IPS DF 4.7 (cell line): ENCODE measurements at regions not wholly inside any gene's neighbourhood (a gene's known extent, or its start where the extent isn't known, plus 50 kb on each side); places are given as distances from the start of the nearest gene placed in this dataset.

Experiments
- DNase-seq: peaks from one replicate; pipeline ENCODE4 v3.0.0-alpha.2; 2013; ENCODE audit warnings: low spot score; ENCODE audit errors: extremely low read depth

DNA sequence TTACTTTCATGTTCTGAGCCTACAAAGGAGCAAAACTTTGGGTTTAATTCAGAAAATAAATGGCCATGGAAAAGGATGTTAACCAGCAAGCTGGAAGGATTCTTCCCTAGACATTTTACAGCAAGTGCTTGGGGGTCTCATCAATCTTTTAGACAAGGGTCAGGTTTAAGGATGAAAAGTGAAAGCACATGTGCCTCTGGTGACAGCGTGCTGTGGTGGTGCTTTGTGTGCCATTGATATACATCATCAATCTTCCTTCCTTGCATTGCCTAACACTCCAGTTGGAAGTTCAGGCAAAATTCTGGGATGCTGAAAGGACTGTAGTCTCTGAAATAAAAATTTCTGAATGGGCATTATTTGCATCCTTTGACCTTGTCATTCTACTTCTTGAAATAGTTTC lies 171.2 kb downstream of the KCNE4 start:
- no peak for DNase-seq

GRCh38 chr2:223225266-223225665 lies 173.3 kb downstream of the KCNE4 start:
- DNase-seq: no peak

- no peak for DNase-seq
These were observed 174.3 kb downstream of the KCNE4 start for GRCh38 chr2:223226264-223226663.

- DNase-seq: no peak
These were observed 175.3 kb downstream of the KCNE4 start for GRCh38 chr2:223227338-223227737.

- DNase-seq: no peak
These were observed 176.9 kb downstream of the KCNE4 start for GRCh38 chr2:223228871-223229270.

DNA sequence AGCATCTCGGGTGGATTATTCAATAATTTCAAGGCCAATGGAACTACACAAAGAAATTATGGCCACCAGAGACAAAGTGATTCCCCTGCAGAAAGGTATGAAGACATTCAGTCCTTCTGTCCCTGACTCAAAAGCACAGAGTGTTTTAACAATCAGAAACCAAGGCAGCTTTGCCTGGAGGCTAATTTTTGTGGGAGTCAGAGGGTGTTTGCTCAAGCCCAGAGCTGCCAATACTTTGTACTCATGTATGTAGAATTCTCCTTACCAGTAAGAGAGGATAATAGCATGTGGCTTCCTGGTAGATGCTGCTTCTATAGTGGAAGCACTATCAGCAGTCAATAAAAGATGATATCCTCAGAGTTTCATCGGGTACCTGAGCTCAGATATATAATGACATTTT lies 178.4 kb downstream of the KCNE4 start:
- no peak for DNase-seq

DNA sequence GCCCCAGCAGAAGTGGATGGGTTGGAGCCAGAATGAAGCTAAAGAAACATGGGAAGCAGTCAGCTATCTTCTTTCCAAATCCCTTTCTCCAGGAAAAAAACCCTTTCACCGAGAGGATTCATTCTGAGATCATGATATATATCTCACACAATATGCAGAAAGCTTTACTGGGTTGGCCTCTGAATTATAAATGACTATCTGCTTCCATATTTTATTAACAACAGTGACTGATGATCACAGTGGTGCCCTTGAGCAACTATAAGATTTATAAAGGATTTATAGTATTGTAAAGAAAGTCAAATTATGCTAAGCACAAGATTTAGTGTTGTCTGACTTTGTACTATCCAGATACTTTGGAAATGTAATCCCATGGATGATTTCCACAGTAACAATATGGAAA lies 180.3 kb downstream of the KCNE4 start:
- no peak for DNase-seq

DNA sequence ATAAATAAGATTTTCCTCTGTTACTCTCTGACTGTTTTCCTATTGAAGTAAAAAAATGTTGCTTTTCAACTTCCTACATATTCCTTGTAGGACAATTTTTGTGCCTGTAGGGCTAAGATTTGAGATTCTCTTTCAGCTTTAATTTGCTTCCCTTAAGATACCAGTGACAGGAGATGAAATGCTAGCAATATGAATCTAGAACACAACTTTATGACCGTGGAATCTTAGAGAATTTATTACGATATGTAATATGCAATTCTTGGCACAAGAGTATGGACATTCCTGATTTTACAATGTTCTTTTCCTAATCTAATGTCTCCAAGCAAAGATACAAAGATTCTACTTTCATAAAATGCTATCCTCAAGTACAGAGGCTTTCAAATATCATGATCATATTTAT lies 180.9 kb downstream of the KCNE4 start:
- DNase-seq: no peak

GRCh38 chr2:223235986-223236385 lies 184.0 kb downstream of the KCNE4 start:
- no peak for DNase-seq

GRCh38 chr2:223238301-223238700 lies 186.3 kb downstream of the KCNE4 start:
- no peak for DNase-seq

DNA sequence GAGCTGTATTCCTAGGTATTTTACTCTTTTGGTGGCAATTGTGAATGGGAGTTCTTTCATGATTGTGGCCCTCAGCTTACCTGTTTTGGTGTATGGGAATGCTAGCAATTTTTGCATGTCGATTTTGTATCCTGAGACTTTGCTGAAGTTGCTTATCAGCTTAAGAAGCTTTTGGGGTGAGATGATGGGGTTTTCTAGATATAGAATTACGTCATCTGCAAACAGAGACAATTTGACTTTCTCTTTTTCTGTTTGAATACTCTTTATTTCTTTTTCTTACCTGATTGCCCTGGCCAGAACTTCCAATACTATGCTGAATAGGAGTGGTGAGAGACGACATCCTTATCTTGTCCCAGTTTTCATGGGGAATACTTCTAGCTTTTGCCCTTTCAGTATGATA lies 191.2 kb downstream of the KCNE4 start:
- no peak for DNase-seq

DNA sequence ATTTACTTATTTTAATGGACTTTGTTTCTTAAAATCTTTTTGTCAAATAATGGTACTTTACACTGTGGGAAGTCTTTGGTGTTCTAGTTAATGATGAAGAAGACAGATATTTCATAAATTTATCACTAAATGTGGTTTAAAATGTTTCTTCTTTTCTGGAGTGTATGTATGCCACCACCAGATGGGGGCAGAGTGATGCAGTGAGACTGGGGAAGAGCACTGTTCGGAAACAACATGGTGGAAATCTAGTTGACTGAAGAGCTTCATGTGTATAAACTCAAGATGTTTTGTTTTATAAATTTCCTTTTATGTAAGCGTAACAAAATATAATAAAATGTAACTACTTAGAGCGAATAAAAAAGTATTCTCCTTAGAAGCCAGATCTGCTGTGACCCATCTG lies 195.1 kb downstream of the KCNE4 start:
- DNase-seq: no peak

DNA sequence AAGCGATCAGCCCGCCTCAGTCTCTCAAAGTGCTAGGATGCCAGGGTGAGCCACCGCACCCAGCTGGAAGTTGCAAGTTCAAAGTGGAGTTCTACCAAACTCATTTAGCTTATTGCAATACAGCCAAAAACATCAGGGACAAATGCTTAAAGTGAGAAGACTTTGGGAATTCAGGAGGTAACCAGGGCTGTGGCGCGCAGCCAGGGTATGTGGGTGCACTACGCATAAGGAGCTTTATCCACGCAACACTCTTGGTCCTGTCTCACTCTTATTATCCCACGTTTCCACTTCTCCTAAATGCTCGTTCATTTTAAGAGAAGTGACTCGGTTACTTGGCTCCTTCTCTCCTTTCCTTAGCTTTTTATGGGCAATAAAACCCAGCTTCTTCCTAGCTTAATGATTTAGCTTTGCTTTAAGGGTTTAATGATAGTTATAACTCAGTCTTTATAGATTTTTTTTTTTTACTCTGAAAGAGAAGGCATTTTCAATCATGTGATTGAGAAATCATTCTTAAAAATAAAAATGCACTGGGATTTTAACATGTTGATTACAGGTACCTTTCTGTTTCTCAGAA lies 199.8 kb downstream of the KCNE4 start:
- DNase-seq: no peak

DNA sequence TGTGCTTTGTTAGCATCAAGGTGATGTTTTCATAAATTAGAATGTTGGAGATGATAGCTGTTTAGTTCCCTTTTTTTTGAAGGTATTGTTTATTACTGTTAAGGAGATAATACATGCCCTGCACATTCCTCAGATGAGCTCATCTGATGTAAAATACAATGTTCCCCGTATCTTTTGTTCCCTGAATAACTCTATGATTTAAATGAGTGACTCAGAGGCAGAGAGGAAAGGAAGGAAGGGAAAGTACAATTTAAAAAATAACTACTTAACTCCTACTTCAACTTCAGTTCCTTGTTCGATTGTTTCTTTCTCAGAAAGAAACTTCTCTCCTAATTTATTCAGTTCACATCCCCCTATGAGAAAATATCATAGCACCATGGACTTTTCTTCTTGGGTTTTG lies 208.7 kb downstream of the KCNE4 start:
- no peak for DNase-seq

GRCh38 chr2:223262946-223263345 lies 211.0 kb downstream of the KCNE4 start:
- no peak for DNase-seq

- no peak for DNase-seq
These were observed 212.7 kb downstream of the KCNE4 start for GRCh38 chr2:223264541-223265193.

- no peak for DNase-seq
These were observed 215.4 kb downstream of the KCNE4 start for GRCh38 chr2:223267160-223267951.

GRCh38 chr2:223269386-223269785 lies 217.4 kb downstream of the KCNE4 start:
- no peak for DNase-seq

- DNase-seq: no peak
These were observed 218.6 kb downstream of the KCNE4 start for GRCh38 chr2:223270548-223270947.

DNA sequence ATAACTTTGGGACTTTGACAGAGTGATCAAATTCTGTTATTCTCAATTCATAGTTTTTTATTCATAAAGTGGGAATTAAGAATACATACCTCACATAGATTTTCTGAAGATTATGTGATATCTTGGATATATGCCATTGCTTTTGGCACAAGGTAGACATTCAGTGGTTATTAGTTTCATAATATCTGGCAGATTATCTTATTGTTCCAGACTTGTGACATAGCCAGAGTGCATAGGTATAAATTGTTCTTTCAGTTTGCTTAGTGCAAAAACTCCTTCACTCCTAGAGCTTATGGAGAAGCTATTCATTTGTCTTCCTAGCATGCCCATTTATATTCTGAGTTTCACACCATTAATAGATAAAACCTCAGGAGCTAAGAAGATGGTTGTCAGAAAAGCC lies 222.0 kb downstream of the KCNE4 start:
- DNase-seq: no peak

GRCh38 chr2:223282221-223282620 lies 230.2 kb downstream of the KCNE4 start:
- DNase-seq: no peak

DNA sequence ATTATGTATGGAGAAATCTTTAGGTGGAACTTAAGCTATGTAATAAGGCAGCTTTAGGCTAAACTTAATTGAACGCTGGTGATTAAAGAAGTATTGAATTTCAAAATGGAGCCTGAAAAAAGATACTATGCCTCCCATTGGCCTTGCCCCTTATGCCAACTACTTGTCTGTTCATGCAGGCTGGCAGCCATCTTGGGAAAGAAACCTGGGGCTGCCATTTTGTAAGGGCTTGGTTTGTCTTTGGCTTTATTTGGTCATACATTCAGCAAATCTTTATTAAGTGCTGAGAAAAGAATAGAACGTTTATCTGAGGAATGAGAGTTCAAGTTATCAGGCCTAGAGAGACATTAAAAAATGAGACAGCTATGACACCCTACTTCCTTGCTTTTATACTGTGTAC lies 231.3 kb downstream of the KCNE4 start:
- DNase-seq: no peak

GRCh38 chr2:223283771-223284170 lies 231.8 kb downstream of the KCNE4 start:
- no peak for DNase-seq
